ENCODE measurements at regions not wholly inside any gene's neighbourhood (a gene's known extent, or its start where the extent isn't known, plus 50 kb on each side); places are given as distances from the start of the nearest gene placed in this dataset.
"Not testable (repeated sequence)": the region's sequence is repeated elsewhere in the genome, so short reads cannot be mapped to it uniquely, and the experiment has no call there.

GRCh38 chr13:112175162-112176075 is 108.5 kb downstream of the SOX1 start:
- DNase-seq, result no peak

GRCh38 chr13:112176141-112177119 is 109.5 kb downstream of the SOX1 start:
- not testable (repeated sequence) for DNase-seq

GRCh38 chr13:112177450-112178288 is 110.7 kb downstream of the SOX1 start:
- DNase-seq, result no peak

DNA sequence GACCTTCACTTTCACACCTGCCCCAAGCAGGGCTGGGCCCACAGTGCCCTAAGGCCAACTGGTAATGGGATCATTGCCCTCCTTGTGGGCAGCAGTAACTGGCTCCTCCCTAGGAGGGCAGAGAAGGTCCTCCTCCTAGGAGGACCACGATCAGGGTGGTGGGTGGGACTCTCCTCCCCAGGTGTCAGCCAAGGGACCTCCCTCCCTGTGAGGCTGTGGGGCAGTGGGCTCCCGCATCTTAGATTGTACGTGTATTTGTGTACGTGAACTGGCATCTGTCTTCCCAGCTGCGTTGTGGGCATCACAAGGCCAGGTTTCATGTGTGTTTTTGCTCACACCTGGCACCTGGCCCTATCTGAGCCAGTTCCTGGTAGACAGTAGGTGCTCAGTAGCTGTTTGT is 111.8 kb downstream of the SOX1 start:
- DNase-seq, result no peak

GRCh38 chr13:112179421-112179820 is 112.5 kb downstream of the SOX1 start:
- DNase-seq, result no peak

DNA sequence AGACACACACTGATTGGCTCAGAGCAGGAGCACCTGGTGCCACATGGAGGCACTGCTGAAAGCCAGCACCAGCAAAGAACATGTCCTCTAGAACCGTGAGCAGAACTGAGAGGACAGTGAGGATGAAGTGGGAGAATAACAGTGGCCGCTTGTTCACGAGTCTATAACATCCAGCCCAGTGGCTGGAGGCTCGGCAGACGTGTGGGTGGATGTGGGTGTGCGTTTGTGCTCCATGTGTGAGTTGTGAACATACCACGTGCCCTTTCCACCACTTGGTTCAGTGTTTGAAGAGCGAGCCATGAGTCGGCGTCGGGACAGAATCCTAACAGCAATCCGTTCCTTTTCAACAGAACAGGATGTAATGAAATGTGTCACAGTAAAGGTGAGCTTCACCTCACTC is 113.0 kb downstream of the SOX1 start:
- DNase-seq, result no peak

DNA sequence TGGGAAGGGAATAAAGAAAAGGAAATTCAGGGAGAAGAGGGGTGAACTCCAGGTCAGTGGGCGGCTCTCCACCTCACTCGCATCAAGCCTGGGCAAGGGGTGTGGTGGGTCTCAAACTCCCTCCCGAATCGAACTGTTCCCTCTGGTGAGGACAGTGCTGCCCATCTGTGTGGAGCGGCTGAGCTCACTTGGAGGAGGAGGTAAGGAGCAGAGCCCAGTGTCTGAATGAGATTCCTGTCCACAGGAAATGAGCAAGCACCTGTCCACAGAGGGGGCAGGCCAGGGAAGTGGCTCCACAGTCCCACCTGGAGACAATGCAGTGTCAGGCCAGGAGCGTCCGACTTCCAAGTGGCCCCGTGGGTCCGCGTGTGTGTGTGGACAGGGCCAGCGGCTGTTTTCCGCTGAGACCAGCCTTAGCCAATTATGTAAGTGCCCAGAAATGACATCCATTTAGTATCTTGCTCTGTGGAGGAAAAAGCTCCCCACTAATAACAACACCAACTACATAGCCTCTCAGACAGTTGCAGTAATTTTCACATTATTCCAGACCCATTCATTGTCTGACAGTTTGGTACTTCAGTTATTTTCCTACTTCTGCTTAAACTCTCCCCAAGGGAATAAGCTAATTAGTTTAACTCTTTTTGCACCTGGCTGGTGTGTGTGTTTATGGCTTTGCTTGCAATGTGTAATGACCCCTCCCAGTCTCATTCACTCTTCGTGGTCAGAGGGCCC is 114.6 kb downstream of the SOX1 start:
- DNase-seq, result no peak

- DNase-seq, result no peak
These were observed 115.3 kb downstream of the SOX1 start for GRCh38 chr13:112182251-112182650.

DNA sequence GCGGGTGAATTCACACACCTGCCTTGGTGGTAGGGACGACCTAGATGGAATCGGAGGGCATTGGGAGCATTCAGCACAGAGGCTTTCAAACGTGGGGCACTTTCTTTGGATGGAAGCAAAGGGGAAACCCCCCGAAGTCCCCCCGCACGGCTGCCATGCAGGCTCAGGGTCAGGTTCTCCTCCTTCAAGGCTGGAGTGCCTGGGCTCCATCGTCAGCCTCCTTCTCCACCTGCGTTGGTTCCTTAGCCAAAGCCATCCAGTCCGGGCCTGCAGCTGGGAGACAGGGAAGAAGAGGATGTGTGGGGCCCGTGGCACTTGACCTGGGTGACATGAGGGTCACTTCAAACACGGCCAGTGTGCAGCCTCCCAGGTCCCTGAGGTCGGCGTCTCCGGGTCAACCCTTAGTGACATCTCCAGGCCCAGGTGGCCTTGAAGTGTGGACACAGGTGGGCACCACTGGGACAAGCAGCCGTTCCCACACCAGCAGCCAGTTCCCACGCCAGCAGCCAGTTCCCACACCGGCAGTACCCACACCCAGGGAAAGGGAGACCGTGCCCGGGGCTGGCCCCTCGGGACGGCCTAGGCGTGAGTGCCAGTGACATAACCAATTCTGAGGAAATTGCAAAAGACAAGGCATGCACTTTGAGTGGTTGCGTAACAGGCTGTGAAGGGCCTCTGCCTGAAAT is 116.0 kb downstream of the SOX1 start:
- no peak for DNase-seq

- no peak for DNase-seq
These were observed 116.7 kb downstream of the SOX1 start for GRCh38 chr13:112183532-112184090.

- no peak for DNase-seq
These were observed 117.3 kb downstream of the SOX1 start for GRCh38 chr13:112184261-112184660.

GRCh38 chr13:112184851-112185371 is 118.0 kb downstream of the SOX1 start:
- no peak for DNase-seq

DNA sequence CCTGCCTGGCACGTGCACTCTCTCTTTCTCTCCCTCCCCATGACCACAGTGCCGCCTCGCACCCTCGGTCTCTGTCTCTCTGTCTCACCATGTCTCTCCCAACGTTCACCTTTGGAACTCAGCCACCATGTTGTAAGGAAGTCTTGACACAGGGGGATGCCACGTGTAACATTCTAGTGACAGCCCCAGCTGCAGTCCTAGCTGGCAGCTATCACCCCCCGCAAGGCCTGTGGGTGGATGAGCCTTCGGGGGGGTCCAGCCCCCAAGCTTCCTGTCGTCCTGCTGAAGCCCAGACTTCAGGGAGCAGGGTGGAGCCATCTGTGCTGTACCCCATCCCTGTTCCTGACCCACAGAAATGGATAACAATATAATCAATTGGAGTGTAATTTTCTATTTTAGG is 118.5 kb downstream of the SOX1 start:
- DNase-seq, result no peak

- DNase-seq, result no peak
These were observed 119.1 kb downstream of the SOX1 start for GRCh38 chr13:112186091-112186490.

DNA sequence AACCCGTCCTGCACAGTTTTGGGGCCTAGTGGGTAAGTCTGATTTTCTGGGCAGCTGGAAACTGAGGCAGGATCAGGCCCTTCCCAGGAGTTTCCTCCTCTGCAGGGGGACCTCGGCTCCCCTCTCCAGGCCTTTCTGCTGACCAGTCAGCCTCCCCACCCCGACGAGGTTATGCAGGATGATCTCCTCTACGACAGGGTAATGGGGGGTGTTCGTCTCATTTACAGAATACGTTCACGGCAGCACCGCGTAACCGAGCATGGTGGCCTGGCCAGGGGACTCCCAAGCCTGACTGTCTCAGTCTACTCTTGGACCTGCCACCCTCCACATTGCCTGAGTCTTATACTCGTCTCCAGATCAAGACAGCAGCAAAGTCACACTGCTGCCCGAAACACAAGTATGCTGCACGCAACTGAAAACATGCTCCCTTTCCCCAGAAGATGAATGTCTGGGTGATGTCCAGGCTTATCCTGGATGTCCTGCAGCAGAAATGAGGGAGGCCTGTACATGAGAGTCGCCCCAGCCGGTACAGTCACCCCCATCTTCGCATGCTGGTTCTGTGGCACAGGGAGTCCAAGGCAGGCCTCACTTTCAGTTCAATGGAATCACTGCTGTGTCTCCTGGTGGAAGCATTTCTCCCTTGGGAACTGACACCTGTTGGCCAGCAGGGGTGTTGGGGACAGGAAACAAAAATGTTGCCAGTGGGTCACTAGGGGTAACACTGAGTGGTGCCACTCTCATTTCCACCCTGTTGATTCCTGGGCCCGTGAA is 120.8 kb downstream of the SOX1 start:
- DNase-seq, result no peak

GRCh38 chr13:112188298-112188610 is 121.3 kb downstream of the SOX1 start:
- no peak for DNase-seq

GRCh38 chr13:112193463-112194166 is 126.7 kb downstream of the SOX1 start:
- no peak for DNase-seq

- no peak for DNase-seq
These were observed 127.2 kb downstream of the SOX1 start for GRCh38 chr13:112194167-112194530.

DNA sequence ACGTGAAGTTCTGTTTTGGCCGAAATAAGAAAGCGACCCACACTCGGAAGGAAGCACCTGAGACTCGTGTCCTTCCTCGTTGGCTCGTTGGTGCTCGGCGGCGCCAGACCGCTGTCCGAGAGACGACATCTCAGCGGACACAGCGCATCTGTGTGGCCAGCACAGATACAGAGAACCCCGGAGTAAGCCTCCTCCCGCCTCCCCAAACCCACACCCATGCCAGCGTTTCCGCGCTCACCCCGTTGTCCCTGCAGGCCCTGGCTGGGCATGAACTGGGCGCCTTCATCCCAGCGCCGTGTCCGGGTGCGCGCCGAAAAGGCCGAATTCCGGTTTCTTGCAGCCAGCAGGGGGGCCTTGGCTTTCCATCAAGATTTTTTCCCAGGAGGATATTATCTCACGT is 127.6 kb downstream of the SOX1 start:
- no peak for DNase-seq

Measured in NCI-H146 (cell line).